ENCODE measurements at regions not wholly inside any gene's neighbourhood (a gene's known extent, or its start where the extent isn't known, plus 50 kb on each side); places are given as distances from the start of the nearest gene placed in this dataset.

- no peak overlapping the region for H3K27ac Mint-ChIP-seq (ENCODE audit: unreplicated experiment)
These were observed 143.1 kb upstream of the SASH1 start for GRCh38 chr6:148199584-148199983.

GRCh38 chr6:148200293-148200692 lies 142.3 kb upstream of the SASH1 start:
- Mint-ChIP-seq H3K9me3 (ENCODE audit: unreplicated experiment) (no peaks in the 10 kb centered on the region), H3K36me3 (ENCODE audit: unreplicated experiment) (peaks cover 3% of the 10 kb centered on the region), H3K27me3 (ENCODE audit: unreplicated experiment) (no peaks in the 10 kb centered on the region), H3K4me3 (ENCODE audit: unreplicated experiment) (no peak overlapping the region), H3K4me1 (ENCODE audit: unreplicated experiment) (peaks cover 25% of the 10 kb centered on the region), H3K27ac (ENCODE audit: unreplicated experiment) (no peak overlapping the region)
- TF ChIP-seq CTCF (IDR thresholded peaks at IDR 0.05): no peak
- no peak for DNase-seq (ENCODE audit: extremely low spot score, unreplicated experiment)

More at GRCh38 chr6:148199584-148199983, 143.1 kb upstream of the SASH1 start:
- Mint-ChIP-seq H3K27me3 (ENCODE audit: unreplicated experiment) (no peaks in the 10 kb centered on the region), H3K36me3 (ENCODE audit: unreplicated experiment) (peaks cover 3% of the 10 kb centered on the region), H3K4me1 (ENCODE audit: unreplicated experiment) (peaks cover 24% of the 10 kb centered on the region), H3K4me3 (ENCODE audit: unreplicated experiment) (no peak overlapping the region), H3K9me3 (ENCODE audit: unreplicated experiment) (no peaks in the 10 kb centered on the region)
- no peak for DNase-seq (ENCODE audit: extremely low spot score, unreplicated experiment)
- TF ChIP-seq CTCF (IDR thresholded peaks at IDR 0.05): no peak

DNA sequence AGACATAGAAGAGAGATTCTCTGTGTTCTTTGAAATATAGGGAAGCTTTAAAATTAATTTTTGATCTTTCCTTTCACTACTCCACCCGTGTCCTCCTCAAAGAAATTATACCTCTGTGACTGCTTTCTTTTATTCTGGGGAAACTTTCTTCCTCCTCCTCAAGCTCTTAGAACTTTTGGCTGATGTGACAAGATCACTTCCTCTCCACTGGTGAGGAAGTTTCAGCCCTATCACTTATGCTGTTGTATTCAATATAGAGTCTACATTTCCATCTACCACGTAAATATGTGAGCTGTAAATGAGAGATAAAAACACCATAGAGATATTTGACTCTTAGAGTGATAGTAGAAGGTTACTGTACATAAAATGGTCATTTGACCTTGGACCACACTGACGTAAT lies 141.9 kb upstream of the SASH1 start:
- H3K36me3 Mint-ChIP-seq (ENCODE audit: unreplicated experiment): peaks cover 3% of the 10 kb centered on the region
- TF ChIP-seq CTCF (IDR thresholded peaks at IDR 0.05): no peak
- H3K4me3 Mint-ChIP-seq (ENCODE audit: unreplicated experiment): no peak overlapping the region
- no peaks in the 10 kb centered on the region for H3K27me3 Mint-ChIP-seq (ENCODE audit: unreplicated experiment)
- no peak overlapping the region for H3K27ac Mint-ChIP-seq (ENCODE audit: unreplicated experiment)
- no peaks in the 10 kb centered on the region for H3K9me3 Mint-ChIP-seq (ENCODE audit: unreplicated experiment)
- DNase-seq (ENCODE audit: extremely low spot score, unreplicated experiment): no peak
- peaks cover 25% of the 10 kb centered on the region for H3K4me1 Mint-ChIP-seq (ENCODE audit: unreplicated experiment)

GRCh38 chr6:148203281-148203925 lies 139.2 kb upstream of the SASH1 start:
- no peak for TF ChIP-seq CTCF (IDR thresholded peaks at IDR 0.05)
- H3K27ac Mint-ChIP-seq (ENCODE audit: unreplicated experiment): peak overlapping the region; percentile 64
- H3K4me1 Mint-ChIP-seq (ENCODE audit: unreplicated experiment): peaks cover 25% of the 10 kb centered on the region
- no peaks in the 10 kb centered on the region for H3K27me3 Mint-ChIP-seq (ENCODE audit: unreplicated experiment)
- no peak for DNase-seq (ENCODE audit: extremely low spot score, unreplicated experiment)
- peaks cover 3% of the 10 kb centered on the region for H3K36me3 Mint-ChIP-seq (ENCODE audit: unreplicated experiment)
- H3K4me3 Mint-ChIP-seq (ENCODE audit: unreplicated experiment): peak overlapping the region; percentile 4
- no peaks in the 10 kb centered on the region for H3K9me3 Mint-ChIP-seq (ENCODE audit: unreplicated experiment)

GRCh38 chr6:148203970-148204369 lies 138.7 kb upstream of the SASH1 start:
- TF ChIP-seq CTCF (IDR thresholded peaks at IDR 0.05): no peak
- Mint-ChIP-seq H3K4me3 (ENCODE audit: unreplicated experiment) (no peak overlapping the region), H3K27ac (ENCODE audit: unreplicated experiment) (peak overlapping the region; percentile 64), H3K4me1 (ENCODE audit: unreplicated experiment) (peaks cover 25% of the 10 kb centered on the region), H3K27me3 (ENCODE audit: unreplicated experiment) (no peaks in the 10 kb centered on the region), H3K9me3 (ENCODE audit: unreplicated experiment) (no peaks in the 10 kb centered on the region), H3K36me3 (ENCODE audit: unreplicated experiment) (no peaks in the 10 kb centered on the region)
- no peak for DNase-seq (ENCODE audit: extremely low spot score, unreplicated experiment)

Measured in osteocyte (in vitro differentiated cells).